HepG2 (cell line): ENCODE measurements at regions not wholly inside any gene's neighbourhood (a gene's known extent, or its start where the extent isn't known, plus 50 kb on each side); places are given as distances from the start of the nearest gene placed in this dataset.

Experiments used
- ATAC-seq: fragments of 200-7000 bp; cut with Tn5 transposase; 3 replicates; pipeline ENCODE4 v1.9.1; 2020; ENCODE audit warnings: mild to moderate bottlenecking, moderate library complexity
- BruUV-seq: library from RNA; stranded (reverse); fragments of 400-500 nt; replicated peaks from 2 replicates; lab custom pipeline; 2021; lab: Mats Ljungman, UMichigan
- CTCF ChIA-PET: fragments of 300-600 bp; formaldehyde crosslinking; extraction: SDS; loops from one replicate; lab custom pipeline; 2021; ENCODE audit warnings: low total read pairs, inconsistent platforms, low intra/inter-chr PET ratio; lab: Yijun Ruan, JAX
- POLR2A ChIA-PET: fragments of 350-600 bp; sonication (Branson Sonifier 250); formaldehyde crosslinking; loops from one replicate; lab custom pipeline; 2020; ENCODE audit warnings: antibody characterized with exemption, inconsistent platforms; lab: Yijun Ruan, JAX
- DNase-seq: peaks from one replicate; pipeline ENCODE4 v3.0.0-alpha.2; 2015; ENCODE audit warnings: low spot score
- FAIRE-seq: peaks from 3 replicates; lab custom pipeline; 2011; peaks lifted over from hg19 to GRCh38; lab: Jason Lieb, UNC
- H2AFZ ChIP-seq: one replicate; pipeline ENCODE4 v1.6.1; 2011; ENCODE audit warnings: low read length, inconsistent platforms
- H3K27ac ChIP-seq: fragments of 300-600 bp; 3 replicates; pipeline ENCODE4 v1.8.0; 2011; ENCODE audit warnings: mixed run types, mild to moderate bottlenecking, mixed read lengths, low read length, inconsistent platforms; ENCODE audit not compliant: insufficient read depth; ENCODE audit errors: extremely low read length
- H3K27me3 ChIP-seq, 2 experiments: fragments of 200-600 bp in 1 of 2; 2 replicates in 1 of 2; 3 replicates in 1 of 2; pipeline versions ENCODE4 v1.6.0 to v1.8.0; 2011; ENCODE audit warnings: low read length in 2 of 2, mild to moderate bottlenecking in 2 of 2, moderate library complexity in 2 of 2, inconsistent platforms in 1 of 2; ENCODE audit not compliant: insufficient read depth in 2 of 2, control insufficient read depth in 1 of 2
- H3K36me3 ChIP-seq, 2 experiments: fragments of 200-600 bp in 1 of 2; replicated peaks in 1 of 2; 2 replicates in 1 of 2; 3 replicates in 1 of 2; pipeline versions ENCODE4 v1.5.1 to v1.8.0; 2011; ENCODE audit warnings: low read length in 2 of 2, inconsistent platforms in 1 of 2; ENCODE audit not compliant: insufficient read depth in 2 of 2, control insufficient read depth in 1 of 2
- H3K4me1 ChIP-seq: 2 replicates; pipeline ENCODE4 v1.5.1; 2012; ENCODE audit warnings: low read length, inconsistent platforms; ENCODE audit not compliant: insufficient read depth
- H3K4me2 ChIP-seq: 2 replicates; pipeline ENCODE4 v1.6.0; 2011; ENCODE audit warnings: low read depth, low read length, inconsistent platforms
- H3K4me3 ChIP-seq, 3 experiments: fragments of 200-600 bp in 1 of 3; sonication (generic), shearing (Covaris generic) in 1 of 3; replicated peaks in 1 of 3; 2 replicates each; pipeline ENCODE4 v1.5.1; 2011 to 2016; ENCODE audit warnings: low read length in 3 of 3, inconsistent platforms in 2 of 3, low read depth in 2 of 3, mild to moderate bottlenecking in 2 of 3, control low read depth in 1 of 3, mixed read lengths in 1 of 3; ENCODE audit not compliant: insufficient read depth in 1 of 3
- H3K79me2 ChIP-seq: one replicate; pipeline ENCODE4 v1.6.1; 2011; ENCODE audit warnings: low read length, inconsistent platforms; ENCODE audit not compliant: insufficient read depth
- H3K9ac ChIP-seq: 2 replicates; pipeline ENCODE4 v1.6.0; 2011; ENCODE audit warnings: mild to moderate bottlenecking, low read depth, low read length, inconsistent platforms; ENCODE audit not compliant: insufficient read depth
- H3K9me3 ChIP-seq: 2 replicates; pipeline ENCODE4 v1.5.1; 2012; ENCODE audit warnings: mild to moderate bottlenecking, low read length
- H4K20me1 ChIP-seq: 2 replicates; pipeline ENCODE4 v1.6.0; 2011; ENCODE audit warnings: inconsistent platforms, mild to moderate bottlenecking, low read length, moderate library complexity; ENCODE audit not compliant: insufficient read depth
- KLF16 ChIP-seq, 2 experiments: sonication (generic) in 1 of 2; formaldehyde crosslinking in 1 of 2; IDR thresholded peaks; 2 replicates each; pipeline versions ENCODE4 v1.6.1 to v1.8.0; 2016 to 2023; ENCODE audit warnings: missing genetic modification reagents in 2 of 2, missing compliant biosample characterization in 1 of 2
- MTF1 ChIP-seq: sonication (generic); formaldehyde crosslinking; IDR thresholded peaks from 2 replicates; pipeline ENCODE4 v1.5.0; 2020; ENCODE audit warnings: missing genetic modification reagents
- RBFOX2 ChIP-seq: fragments of 200-400 bp; formaldehyde crosslinking; IDR thresholded peaks from 2 replicates; pipeline ENCODE4 v1.6.1; 2017; ENCODE audit warnings: low read depth, mild to moderate bottlenecking, low read length
- ZC3H13 ChIP-seq: sonication (generic); formaldehyde crosslinking; IDR thresholded peaks from 2 replicates; pipeline ENCODE4 v1.8.1; 2023; ENCODE audit warnings: mild to moderate bottlenecking, missing genetic modification reagents, moderate library complexity
- ZNF496 ChIP-seq: sonication (generic); formaldehyde crosslinking; IDR thresholded peaks from 2 replicates; pipeline ENCODE4 v1.8.1; 2023; ENCODE audit warnings: mild to moderate bottlenecking, moderate library complexity, missing genetic modification reagents; ENCODE audit not compliant: insufficient replicate concordance
- ZNF678 ChIP-seq: sonication (generic); formaldehyde crosslinking; IDR thresholded peaks from 2 replicates; pipeline ENCODE4 v1.4.0; 2020; ENCODE audit warnings: mild to moderate bottlenecking, missing genetic modification reagents
- WGBS: methylation state at CpG from one replicate; pipeline ENCODE4 v1.1.6; 2017; ENCODE audit warnings: low lambda C conversion rate; 5-methylcytosine and 5-hydroxymethylcytosine counted together
- in situ Hi-C: cut with HindIII; loops from 2 replicates; pipeline ENCODE4 v1.10.0; 2017; ENCODE audit warnings: low pct_unique_long_range_greater_than_20kb; ENCODE audit not compliant: extremely low pct_ligation_motif_present
- intact Hi-C: fragments of 100-400 bp; cut with micrococcal nuclease; formaldehyde crosslinking; loops from one replicate; pipeline ENCODE4 v1.10.0; 2022; ENCODE audit not compliant: unreplicated experiment
- TF ChIP-seq, protein P1 (sequence below): sonication (generic); formaldehyde crosslinking; IDR thresholded peaks from 2 replicates; pipeline ENCODE4 v1.4.0; 2020; ENCODE audit warnings: mild to moderate bottlenecking, missing genetic modification reagents
- TF ChIP-seq, protein P2 (sequence below): sonication (generic); formaldehyde crosslinking; IDR thresholded peaks from 2 replicates; pipeline ENCODE4 v1.5.0; 2020; ENCODE audit warnings: mild to moderate bottlenecking, missing genetic modification reagents, borderline replicate concordance

DNA sequence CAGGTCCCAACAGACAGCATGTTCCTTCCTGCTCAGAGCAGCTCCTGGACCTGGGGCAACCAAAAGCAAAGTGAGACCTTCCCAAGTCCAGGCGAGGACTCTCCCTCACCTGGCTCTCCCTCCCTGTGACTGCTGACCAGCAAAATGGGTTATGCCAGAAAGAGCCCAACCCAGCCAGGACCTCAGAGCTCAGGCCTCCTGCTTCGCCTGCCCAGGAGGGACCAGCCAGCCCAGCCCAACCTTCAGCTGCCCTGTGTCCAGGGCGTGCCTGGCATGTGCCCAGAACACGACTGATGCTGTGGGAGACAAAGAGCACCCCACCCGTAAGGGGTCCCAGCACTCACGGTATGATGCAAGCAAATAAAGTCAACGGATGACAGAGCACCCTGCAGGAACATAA, 74.0 kb upstream of the CST7 start:
- H3K4me2 ChIP-seq: no peak overlapping the region
- in situ Hi-C loops: no loop called here
- DNase-seq: no peak
- no peak for TF ChIP-seq KLF16 (CRISPR knock-in tag; IDR thresholded peaks at IDR 0.05)
- TF ChIP-seq, protein P1, sequence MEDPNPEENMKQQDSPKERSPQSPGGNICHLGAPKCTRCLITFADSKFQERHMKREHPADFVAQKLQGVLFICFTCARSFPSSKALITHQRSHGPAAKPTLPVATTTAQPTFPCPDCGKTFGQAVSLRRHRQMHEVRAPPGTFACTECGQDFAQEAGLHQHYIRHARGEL (CRISPR knock-in tag): no peak
- no peak for TF ChIP-seq ZNF678 (CRISPR knock-in tag)
- TF ChIP-seq ZC3H13 (CRISPR knock-in tag): no peak
- no peak for TF ChIP-seq MTF1
- TF ChIP-seq, protein P2, sequence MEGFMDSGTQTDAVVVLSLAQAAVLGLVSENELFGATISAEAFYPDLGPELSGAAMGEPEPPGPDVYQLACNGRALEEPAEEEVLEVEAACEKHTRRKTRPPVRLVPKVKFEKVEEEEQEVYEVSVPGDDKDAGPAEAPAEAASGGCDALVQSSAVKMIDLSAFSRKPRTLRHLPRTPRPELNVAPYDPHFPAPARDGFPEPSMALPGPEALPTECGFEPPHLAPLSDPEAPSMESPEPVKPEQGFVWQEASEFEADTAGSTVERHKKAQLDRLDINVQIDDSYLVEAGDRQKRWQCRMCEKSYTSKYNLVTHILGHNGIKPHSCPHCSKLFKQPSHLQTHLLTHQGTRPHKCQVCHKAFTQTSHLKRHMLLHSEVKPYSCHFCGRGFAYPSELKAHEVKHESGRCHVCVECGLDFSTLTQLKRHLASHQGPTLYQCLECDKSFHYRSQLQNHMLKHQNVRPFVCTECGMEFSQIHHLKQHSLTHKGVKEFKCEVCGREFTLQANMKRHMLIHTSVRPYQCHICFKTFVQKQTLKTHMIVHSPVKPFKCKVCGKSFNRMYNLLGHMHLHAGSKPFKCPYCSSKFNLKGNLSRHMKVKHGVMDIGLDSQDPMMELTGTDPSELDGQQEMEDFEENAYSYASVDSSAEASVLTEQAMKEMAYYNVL (CRISPR knock-in tag): no peak
- no peak for TF ChIP-seq RBFOX2
- TF ChIP-seq ZNF496 (CRISPR knock-in tag): no peak
- TF ChIP-seq, all 625 proteins: peak for 0
- no peak overlapping the region for H2AFZ ChIP-seq
- WGBS: 2% methylated on average over 6 of the region's 7 CpGs
- no peak overlapping the region for H3K4me3 ChIP-seq
- CTCF ChIA-PET: no interaction called here
- no peaks in the 10 kb centered on the region for H3K9me3 ChIP-seq
- H3K27ac ChIP-seq: no peak overlapping the region
- no peaks in the 10 kb centered on the region; the same call in 1 of the 2 replicates for H4K20me1 ChIP-seq
- peaks cover 8% of the 10 kb centered on the region for H3K4me1 ChIP-seq
- H3K9ac ChIP-seq: no peak overlapping the region
- no peaks in the 10 kb centered on the region for H3K36me3 ChIP-seq
- no peaks in the 10 kb centered on the region for H3K79me2 ChIP-seq
- ATAC-seq: no peak
- POLR2A ChIA-PET: no interaction called here
- no TSS peak for BruUV-seq
- H3K27me3 ChIP-seq: peaks cover 14 to 25% of the 10 kb centered on the region in 2 experiments; a peak in 2 of 5 replicates
- intact Hi-C loops: no loop called here
- no peak for FAIRE-seq
